Trophoblast cell (in vitro differentiated cells and primary cell): ENCODE measurements at regions not wholly inside any gene's neighbourhood (a gene's known extent, or its start where the extent isn't known, plus 50 kb on each side); places are given as distances from the start of the nearest gene placed in this dataset.
"Not testable (repeated sequence)": the region's sequence is repeated elsewhere in the genome, so short reads cannot be mapped to it uniquely, and the experiment has no call there.

Experiments used
- DNase-seq, 2 donors: peaks; one replicate each; pipeline ENCODE4 v3.0.0-alpha.2; 2016
- H2AFZ ChIP-seq: 2 replicates; pipeline ENCODE4 v1.6.1; 2013; ENCODE audit warnings: low read length, moderate library complexity, mild to moderate bottlenecking; ENCODE audit not compliant: insufficient read depth, poor library complexity
- H2AK5ac ChIP-seq: 2 replicates; pipeline ENCODE4 v1.6.1; 2013; ENCODE audit warnings: mild to moderate bottlenecking, low read length
- H2BK120ac ChIP-seq: 2 replicates; pipeline ENCODE4 v1.6.1; 2013; ENCODE audit warnings: low read length, mild to moderate bottlenecking, moderate library complexity; ENCODE audit not compliant: insufficient read depth, poor library complexity
- H2BK12ac ChIP-seq: 2 replicates; pipeline ENCODE4 v1.6.1; 2013; ENCODE audit warnings: mild to moderate bottlenecking, low read length, moderate library complexity
- H2BK5ac ChIP-seq: 2 replicates; pipeline ENCODE4 v1.6.1; 2013; ENCODE audit warnings: low read length, low read depth, moderate library complexity, mild to moderate bottlenecking; ENCODE audit not compliant: poor library complexity
- H3K14ac ChIP-seq: 2 replicates; pipeline ENCODE4 v1.6.1; 2013; ENCODE audit warnings: mild to moderate bottlenecking, low read length
- H3K18ac ChIP-seq: 2 replicates; pipeline ENCODE4 v1.6.1; 2013; ENCODE audit warnings: mild to moderate bottlenecking, low read length
- H3K23ac ChIP-seq: 2 replicates; pipeline ENCODE4 v1.6.1; 2013; ENCODE audit warnings: low read length
- H3K27ac ChIP-seq: 2 replicates; pipeline ENCODE4 v1.5.1; 2013; ENCODE audit warnings: low read depth, mild to moderate bottlenecking, inconsistent platforms, low read length, moderate library complexity
- H3K27me3 ChIP-seq: 2 replicates; pipeline ENCODE4 v1.6.1; 2013; ENCODE audit warnings: inconsistent platforms, mild to moderate bottlenecking, low read length, moderate library complexity; ENCODE audit not compliant: insufficient read depth
- H3K36me3 ChIP-seq, 2 experiments: 1 replicate in 1 of 2; 2 replicates in 1 of 2; pipeline ENCODE4 v1.6.1; 2013; ENCODE audit warnings: low read length in 2 of 2, mild to moderate bottlenecking in 2 of 2, moderate library complexity in 1 of 2; ENCODE audit not compliant: insufficient read depth in 2 of 2, control insufficient read depth in 1 of 2
- H3K4ac ChIP-seq: 2 replicates; pipeline ENCODE4 v1.6.1; 2013; ENCODE audit warnings: low read depth, mild to moderate bottlenecking, low read length, moderate library complexity
- H3K4me1 ChIP-seq, 2 experiments: 1 replicate in 1 of 2; 2 replicates in 1 of 2; pipeline ENCODE4 v1.6.1; 2013; ENCODE audit warnings: low read length in 2 of 2, mild to moderate bottlenecking in 2 of 2, moderate library complexity in 1 of 2; ENCODE audit not compliant: insufficient read depth in 2 of 2, control insufficient read depth in 1 of 2
- H3K4me2 ChIP-seq: 2 replicates; pipeline ENCODE4 v1.6.1; 2013; ENCODE audit warnings: inconsistent platforms, mild to moderate bottlenecking, low read length, moderate library complexity
- H3K4me3 ChIP-seq: 2 replicates; pipeline ENCODE4 v1.5.1; 2013; ENCODE audit warnings: mild to moderate bottlenecking, low read depth, low read length, inconsistent platforms
- H3K79me1 ChIP-seq: one replicate; pipeline ENCODE4 v1.6.1; 2013; ENCODE audit warnings: low read length
- H3K79me2 ChIP-seq: 2 replicates; pipeline ENCODE4 v1.6.1; 2013; ENCODE audit warnings: low read length, mild to moderate bottlenecking; ENCODE audit not compliant: control insufficient read depth, insufficient read depth, poor library complexity
- H3K9ac ChIP-seq: 2 replicates; pipeline ENCODE4 v1.6.1; 2013; ENCODE audit warnings: mild to moderate bottlenecking, low read length
- H3K9me3 ChIP-seq: 2 replicates; pipeline ENCODE4 v1.6.1; 2013; ENCODE audit warnings: low read depth, mild to moderate bottlenecking, control low read depth, inconsistent platforms, low read length; ENCODE audit not compliant: insufficient read depth
- H4K12ac ChIP-seq: 2 replicates; pipeline ENCODE4 v1.6.1; 2013; ENCODE audit warnings: low read depth, mild to moderate bottlenecking, low read length, moderate library complexity
- H4K8ac ChIP-seq: 2 replicates; pipeline ENCODE4 v1.6.1; 2013; ENCODE audit warnings: low read depth, mild to moderate bottlenecking, low read length, moderate library complexity
- H4K91ac ChIP-seq: one replicate; pipeline ENCODE4 v1.6.1; 2013; ENCODE audit warnings: low read depth, mild to moderate bottlenecking, low read length, moderate library complexity
- WGBS: extraction: QIAGEN DNeasy Blood & Tissue Kit; methylation state at CpG from one replicate; pipeline ENCODE4 v1.1.7; 2013; ENCODE audit warnings: missing lambda C conversion rate; ENCODE audit not compliant: insufficient read length, insufficient coverage; ENCODE audit errors: extremely low coverage; 5-methylcytosine and 5-hydroxymethylcytosine counted together

DNA sequence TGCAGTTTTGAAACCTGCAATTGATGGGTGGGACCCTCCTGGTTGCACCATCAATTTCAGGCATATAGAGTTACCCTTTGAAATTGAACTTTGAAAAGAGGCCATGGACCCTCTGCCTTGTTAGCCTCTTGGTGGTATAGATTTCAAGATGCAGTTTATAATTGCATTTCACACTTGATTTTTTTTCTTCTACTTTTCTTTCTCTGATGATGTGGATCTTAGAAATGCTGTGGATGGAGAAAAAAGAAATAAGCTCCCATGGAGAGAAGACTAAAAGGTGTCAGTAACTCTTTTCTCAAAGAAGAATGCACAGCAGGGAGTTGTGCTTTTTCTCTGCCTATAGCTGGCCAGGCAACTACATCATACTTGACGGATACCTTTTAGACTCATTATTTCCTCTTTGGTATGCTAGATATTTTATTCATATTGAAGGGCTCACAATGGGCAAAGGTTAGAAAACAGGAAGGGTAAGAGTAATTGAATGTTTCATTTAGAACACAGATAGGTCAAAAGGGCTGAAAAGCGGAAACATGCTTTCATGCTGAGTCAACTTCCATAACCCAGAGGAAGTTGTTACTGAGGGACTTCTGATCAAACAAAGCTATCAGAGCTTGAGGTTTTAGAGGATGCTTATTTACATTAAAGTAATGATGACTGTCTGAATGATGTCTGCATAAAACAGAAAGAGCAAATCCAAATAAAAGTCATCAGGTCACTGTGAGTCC, 773.2 kb upstream of the LRRN3 start:
- H2AFZ ChIP-seq = no peak overlapping the region
- no peak overlapping the region for H4K12ac ChIP-seq

GRCh38 chr7:110320285-110320684, 770.6 kb upstream of the LRRN3 start:
- H3K23ac ChIP-seq, H2AFZ ChIP-seq, H4K12ac ChIP-seq, H4K91ac ChIP-seq, H3K27me3 ChIP-seq, H2BK5ac ChIP-seq, H3K14ac ChIP-seq, H3K4ac ChIP-seq, H3K36me3 ChIP-seq, H3K79me2 ChIP-seq, DNase-seq, H3K4me3 ChIP-seq, H3K18ac ChIP-seq, H4K8ac ChIP-seq, H2BK12ac ChIP-seq, H3K9ac ChIP-seq, H3K9me3 ChIP-seq, H3K4me2 ChIP-seq, H2BK120ac ChIP-seq, H2AK5ac ChIP-seq, H3K79me1 ChIP-seq, H3K4me1 ChIP-seq, H3K27ac ChIP-seq: not testable (repeated sequence)
- no CpG with 5 or more reads among the region's 5 CpGs for WGBS

More for the DNA sequence above, 773.2 kb upstream of the LRRN3 start:
- Histone ChIP-seq H3K9ac (no peak overlapping the region), H3K4me1 (no peaks in the 10 kb centered on the region), H2BK12ac (no peak overlapping the region), H3K23ac (no peak overlapping the region), H2BK5ac (no peak overlapping the region), H3K9me3 (no peaks in the 10 kb centered on the region), H2AK5ac (no peak overlapping the region), H3K36me3 (no peaks in the 10 kb centered on the region), H3K4ac (no peak overlapping the region), H3K4me2 (no peak overlapping the region), H3K79me2 (no peaks in the 10 kb centered on the region), H3K4me3 (no peak overlapping the region), H3K27ac (no peak overlapping the region), H3K14ac (no peak overlapping the region), H4K8ac (no peak overlapping the region), H2BK120ac (no peak overlapping the region), H4K91ac (no peak overlapping the region), H3K18ac (no peak overlapping the region), H3K27me3 (no peaks in the 10 kb centered on the region), H3K79me1 (no peaks in the 10 kb centered on the region)
- no CpG with 5 or more reads among the region's 2 CpGs for WGBS
- no peak for DNase-seq

DNA sequence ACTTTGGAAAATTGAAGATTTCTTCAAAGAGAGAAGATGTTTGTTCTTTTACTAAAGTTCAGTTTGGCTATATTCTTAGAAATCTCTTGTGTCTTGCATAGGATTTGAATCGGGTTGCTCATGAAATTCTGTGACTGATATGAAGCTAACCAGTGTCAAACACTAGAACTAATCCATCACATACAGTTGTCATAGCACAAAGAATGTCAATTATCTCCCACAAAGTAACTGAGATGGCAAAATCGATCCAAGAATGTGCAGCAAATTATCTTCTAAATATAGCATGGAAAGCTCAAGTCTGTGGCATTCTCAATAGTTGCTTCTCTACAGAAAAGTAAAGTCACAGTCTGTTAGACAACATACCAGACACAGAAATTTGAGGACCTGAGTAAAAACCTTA, 768.1 kb upstream of the LRRN3 start:
- H3K4me1 ChIP-seq = no peaks in the 10 kb centered on the region
- H4K12ac ChIP-seq = no peak overlapping the region
- no CpG with 5 or more reads among the region's 2 CpGs for WGBS
- H3K4me3 ChIP-seq = no peak overlapping the region
- H2BK12ac ChIP-seq = no peak overlapping the region
- no peaks in the 10 kb centered on the region for H3K36me3 ChIP-seq
- H2BK120ac ChIP-seq = no peak overlapping the region
- no peak overlapping the region for H3K27ac ChIP-seq
- no peaks in the 10 kb centered on the region for H3K27me3 ChIP-seq
- no peak overlapping the region for H3K23ac ChIP-seq
- no peak overlapping the region for H2AK5ac ChIP-seq
- H3K4me2 ChIP-seq = no peak overlapping the region
- H3K9ac ChIP-seq = no peak overlapping the region
- H3K18ac ChIP-seq = no peak overlapping the region
- H3K4ac ChIP-seq = no peak overlapping the region
- H4K91ac ChIP-seq = no peak overlapping the region
- H3K79me1 ChIP-seq = no peaks in the 10 kb centered on the region
- H2AFZ ChIP-seq = no peak overlapping the region
- no peak overlapping the region for H4K8ac ChIP-seq
- no peak overlapping the region for H3K14ac ChIP-seq
- H3K9me3 ChIP-seq = no peaks in the 10 kb centered on the region
- no peak overlapping the region for H2BK5ac ChIP-seq
- no peaks in the 10 kb centered on the region for H3K79me2 ChIP-seq
- no peak for DNase-seq

DNA sequence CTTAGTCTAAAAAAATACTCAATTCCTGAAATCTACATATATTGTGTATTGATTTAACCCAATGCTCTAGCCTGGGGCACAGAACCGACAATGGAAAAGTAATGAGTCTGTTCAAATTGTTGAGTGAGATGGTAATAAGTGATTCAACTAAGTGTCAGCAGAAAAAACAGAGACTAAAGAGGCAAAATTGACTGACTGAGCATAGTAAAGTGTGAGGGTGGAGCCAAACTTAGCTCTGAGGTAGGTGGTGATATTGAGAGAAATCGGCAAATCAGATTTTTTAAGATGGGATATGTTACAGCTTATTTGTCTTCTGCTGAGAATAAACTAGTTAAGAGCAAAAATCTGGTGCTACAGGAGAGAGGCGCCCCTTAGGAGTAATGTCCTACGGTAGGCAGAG, 764.0 kb upstream of the LRRN3 start:
- Histone ChIP-seq H3K4ac (no peak overlapping the region), H2AK5ac (no peak overlapping the region), H3K4me2 (no peak overlapping the region), H3K4me3 (no peak overlapping the region), H2BK12ac (no peak overlapping the region), H3K9me3 (no peaks in the 10 kb centered on the region), H3K79me1 (no peaks in the 10 kb centered on the region), H3K27me3 (no peaks in the 10 kb centered on the region), H4K8ac (no peak overlapping the region), H3K9ac (no peak overlapping the region), H2BK120ac (no peak overlapping the region), H3K36me3 (no peaks in the 10 kb centered on the region), H4K91ac (no peak overlapping the region), H3K14ac (no peak overlapping the region), H3K27ac (no peak overlapping the region), H3K18ac (no peak overlapping the region), H4K12ac (no peak overlapping the region), H2AFZ (no peak overlapping the region), H2BK5ac (no peak overlapping the region), H3K4me1 (no peaks in the 10 kb centered on the region), H3K79me2 (no peaks in the 10 kb centered on the region), H3K23ac (no peak overlapping the region)
- no CpG with 5 or more reads among the region's 4 CpGs for WGBS
- DNase-seq = no peak
